ENCODE measurements at regions not wholly inside any gene's neighbourhood (a gene's known extent, or its start where the extent isn't known, plus 50 kb on each side); places are given as distances from the start of the nearest gene placed in this dataset.

DNA sequence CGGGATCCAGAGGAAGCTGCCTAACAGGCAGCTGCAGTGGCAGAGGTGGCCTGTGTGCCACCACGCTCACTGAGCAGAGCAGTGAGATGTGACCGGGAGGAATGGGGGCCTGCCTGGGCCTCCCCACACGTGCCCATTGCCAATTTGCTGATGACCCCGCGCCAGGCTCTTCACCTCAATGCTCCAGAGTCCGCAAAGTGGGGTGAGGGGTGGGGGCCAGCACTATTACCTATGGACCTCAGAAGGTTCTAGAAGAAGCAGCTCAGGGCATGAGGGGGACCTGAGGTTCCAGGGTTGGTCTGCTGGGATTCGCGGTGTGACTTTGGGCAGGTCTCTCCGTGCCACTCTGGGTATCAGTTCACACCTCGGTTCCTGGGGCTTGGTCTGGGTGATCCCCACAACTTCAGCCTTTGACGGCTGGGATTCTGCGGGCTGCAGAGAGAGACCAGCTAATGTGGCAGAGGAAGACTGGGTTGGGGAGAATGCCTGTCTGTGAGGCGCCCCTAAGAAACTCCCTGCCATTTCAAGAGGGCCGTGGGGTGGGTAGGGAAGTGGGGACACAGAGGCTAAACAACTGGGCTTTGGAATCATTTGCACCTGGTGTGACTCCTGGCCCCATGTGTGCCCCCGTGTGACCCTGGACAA is 231.0 kb upstream of the MVB12B start:
- no peak for DNase-seq

DNA sequence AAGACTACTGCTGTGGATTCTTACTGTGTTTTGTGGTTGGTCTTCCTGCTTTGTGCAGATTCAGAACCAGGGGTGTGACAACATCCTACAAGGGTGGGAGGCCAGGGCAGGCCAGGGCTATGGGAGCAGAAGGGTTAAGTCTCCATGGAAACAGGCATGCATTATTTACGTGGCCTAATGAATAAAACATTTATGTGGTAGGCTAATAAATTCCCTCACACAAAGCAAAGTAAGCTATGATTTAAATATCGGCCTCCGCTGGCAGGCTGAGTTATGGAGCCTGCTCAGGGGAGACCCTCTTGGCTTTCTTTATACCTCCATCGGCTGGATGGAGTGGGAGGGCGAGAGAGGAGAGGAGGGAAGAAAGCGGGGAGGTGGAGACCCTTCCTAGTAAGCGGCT is 230.3 kb upstream of the MVB12B start:
- DNase-seq, result no peak

DNA sequence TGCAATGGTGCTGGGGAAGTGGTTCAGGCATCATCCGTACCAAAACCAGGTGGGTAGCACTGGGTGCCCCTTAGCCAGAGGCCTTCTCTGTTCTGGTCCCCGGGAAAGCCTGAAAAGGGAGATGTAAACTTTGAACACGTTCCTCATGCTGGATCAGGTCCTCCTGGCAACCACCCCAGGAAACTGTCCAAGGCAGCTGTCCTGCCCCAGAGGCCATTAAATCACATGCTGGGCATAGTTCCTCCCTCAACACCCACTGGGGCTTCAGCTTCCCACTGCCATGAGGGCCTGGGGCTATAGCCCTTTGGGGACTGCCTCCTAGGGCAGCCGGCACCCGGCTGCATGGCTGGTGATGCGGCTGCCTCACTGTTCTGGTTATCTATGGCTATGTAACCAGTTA is 228.9 kb upstream of the MVB12B start:
- DNase-seq, result no peak

DNA sequence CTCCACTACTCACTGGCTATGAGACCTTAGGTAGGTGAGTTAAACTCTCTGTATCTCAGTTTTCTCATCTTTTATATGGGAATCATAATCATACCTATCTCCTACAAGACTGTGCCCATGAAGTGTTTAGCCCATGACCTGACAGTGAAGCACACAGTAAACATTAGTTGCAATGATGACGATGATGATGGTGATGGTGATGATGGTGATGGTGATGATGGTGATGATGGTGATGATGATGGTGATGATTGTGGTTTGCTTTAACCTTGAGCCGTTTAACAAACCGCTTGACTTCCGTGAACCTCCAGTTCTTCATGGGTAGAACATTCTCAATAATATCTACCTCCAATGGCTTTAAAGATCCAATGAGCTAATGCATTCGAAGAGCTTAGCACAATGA is 220.2 kb upstream of the MVB12B start:
- no peak for DNase-seq

DNA sequence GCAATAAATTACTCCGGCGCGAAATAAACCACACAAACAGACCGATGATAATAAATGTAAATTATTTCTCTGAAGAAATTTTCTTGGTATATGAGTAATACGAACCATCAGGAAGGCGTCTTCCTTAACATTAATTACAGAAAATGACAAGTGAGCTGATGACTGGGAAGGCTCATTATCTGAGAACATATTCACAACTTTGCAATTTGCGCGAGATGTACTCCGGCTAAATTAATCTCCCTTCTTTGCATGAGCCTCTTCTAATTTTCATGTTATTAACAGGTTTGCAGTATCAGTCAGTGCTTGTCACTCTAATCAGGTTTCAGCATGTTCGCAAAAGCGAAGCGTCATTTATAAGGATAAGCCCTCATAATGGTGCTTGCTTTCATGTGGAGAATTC is 218.9 kb upstream of the MVB12B start:
- DNase-seq, result no peak

DNA sequence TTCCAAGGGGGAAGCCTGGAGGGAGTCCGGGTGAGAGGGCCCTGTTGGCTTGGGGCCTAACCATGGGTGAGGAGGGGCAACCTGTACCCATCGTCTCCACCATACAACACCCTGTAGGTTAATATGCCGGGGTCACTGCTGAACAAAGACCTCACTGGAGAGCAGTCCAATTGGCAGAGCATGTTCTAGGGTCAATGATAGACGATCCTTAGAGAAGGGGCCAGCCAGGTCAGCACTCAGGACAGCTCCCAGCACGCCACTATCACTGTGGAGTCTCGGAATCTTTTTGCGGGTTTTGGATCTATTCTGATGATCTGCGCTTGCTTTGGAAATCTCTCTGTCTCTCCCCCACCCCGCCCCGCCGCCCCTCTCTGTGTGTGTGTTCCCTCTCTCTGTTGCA is 218.4 kb upstream of the MVB12B start:
- DNase-seq, result no peak

DNA sequence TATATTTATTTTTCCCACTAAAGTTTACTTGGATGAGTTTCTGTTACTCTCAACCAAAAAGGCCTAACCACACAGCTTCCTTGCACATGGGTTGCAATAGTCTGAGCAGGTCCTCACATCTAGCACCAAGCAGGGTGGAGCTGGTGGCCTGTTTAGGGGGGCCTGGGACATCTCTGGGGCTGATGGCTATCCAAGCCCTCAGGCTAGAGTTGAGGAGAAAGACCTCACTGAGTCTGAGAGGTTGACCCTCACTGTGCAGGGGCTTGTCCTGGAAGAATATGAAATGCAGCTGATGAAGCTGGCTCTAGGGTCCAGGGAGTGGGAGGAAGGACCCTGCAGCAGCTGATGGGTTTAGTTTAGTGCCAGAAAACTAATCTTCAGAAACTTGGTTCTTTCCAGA is 217.1 kb upstream of the MVB12B start:
- DNase-seq, result no peak

DNA sequence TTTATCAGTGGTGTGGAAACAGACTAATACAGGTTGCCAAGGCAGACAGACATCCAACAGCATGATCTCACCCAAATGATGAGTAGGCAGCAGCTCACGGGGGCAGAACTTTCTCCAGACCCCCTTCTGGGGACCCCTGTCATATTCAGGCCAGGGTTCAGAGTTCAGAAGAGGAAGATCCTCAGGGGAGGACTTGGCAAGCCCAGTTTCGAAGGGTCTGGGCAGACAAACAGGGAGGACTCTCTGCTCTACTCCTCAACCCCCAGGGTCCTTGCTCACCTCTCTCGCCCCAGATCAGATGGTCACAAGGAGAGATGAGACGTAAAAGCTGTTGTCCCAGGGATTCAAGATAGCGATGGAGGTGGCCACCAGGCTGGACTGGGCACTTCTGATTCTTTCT is 215.1 kb upstream of the MVB12B start:
- no peak for DNase-seq

DNA sequence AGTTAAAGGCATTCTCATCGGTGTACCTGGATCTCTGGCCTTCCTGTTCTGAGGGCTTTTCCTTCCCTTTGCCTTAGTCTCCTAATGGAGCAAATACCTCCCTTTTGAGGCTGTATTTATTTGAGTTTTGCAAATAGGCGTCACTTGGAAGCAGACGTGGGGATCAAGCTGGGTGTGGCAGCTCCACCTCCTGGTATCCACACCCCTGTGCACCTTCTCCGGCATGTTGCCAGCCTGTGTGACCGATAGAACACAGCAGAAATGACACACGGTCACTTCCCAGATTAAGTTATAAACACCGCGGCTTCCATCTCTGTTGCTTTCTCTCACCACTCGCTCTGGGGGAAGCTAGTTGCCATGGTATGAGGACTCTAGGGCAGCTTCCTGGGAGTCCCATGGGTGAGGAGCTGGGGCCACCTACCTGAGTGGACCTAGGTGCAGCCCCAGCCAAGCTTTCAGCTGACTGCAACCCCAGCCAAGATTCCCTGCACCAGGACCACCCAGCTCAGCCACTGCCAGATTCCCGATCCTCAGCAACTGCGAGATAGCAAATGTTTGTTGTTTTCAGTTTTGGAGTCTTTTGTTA is 214.4 kb upstream of the MVB12B start:
- no peak for DNase-seq

DNA sequence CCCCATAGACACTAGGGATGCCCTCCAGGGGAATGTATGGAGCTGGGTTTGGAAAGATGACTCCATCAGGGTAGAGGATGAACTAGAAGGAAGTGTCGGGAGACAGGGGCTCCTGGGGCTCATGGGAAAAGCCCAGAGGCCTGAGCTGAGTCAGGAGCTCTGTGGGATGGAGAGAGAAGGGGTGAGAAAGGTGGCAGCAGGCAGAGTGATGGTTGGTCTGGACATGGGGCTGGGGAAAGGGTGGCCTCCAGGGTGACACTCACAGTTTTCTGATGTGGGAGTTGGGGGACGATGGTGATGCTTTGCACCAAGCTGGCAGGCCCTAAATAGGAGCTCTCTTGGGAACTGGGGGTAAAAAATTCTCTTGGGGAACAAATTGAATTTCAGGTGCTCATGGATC is 213.5 kb upstream of the MVB12B start:
- no peak for DNase-seq

DNA sequence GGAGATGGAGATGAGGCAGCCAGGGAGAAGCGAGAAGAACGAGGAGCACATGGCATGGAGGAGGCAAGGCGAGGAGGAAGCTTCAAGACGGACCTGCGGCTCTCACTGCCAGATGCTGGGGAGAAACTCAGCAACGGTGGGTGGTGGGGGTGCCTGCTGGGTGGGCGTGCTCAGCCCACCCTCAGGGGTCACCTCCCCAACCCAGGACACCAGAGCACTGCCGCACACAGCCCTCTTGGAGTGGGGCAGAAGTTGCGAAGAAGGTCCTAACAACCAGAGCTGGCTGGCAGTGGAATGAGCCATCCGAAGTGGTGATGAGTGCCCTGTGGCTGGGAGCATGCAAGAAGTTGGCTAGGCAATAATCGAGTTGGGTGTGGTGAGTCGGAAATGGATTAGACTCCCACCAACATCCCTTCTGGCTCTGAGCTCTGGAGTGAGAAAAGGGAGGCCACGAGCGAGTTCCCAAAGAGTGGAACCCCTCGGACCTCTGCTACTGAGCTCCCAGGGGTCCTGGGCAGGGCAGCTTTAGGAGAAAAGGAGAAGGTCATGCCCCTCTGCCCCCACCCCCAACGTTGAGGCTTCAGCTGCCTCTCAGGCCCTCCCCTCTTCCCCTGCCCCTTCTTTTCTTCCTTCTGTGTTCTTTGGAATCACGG is 212.7 kb upstream of the MVB12B start:
- DNase-seq, result no peak

DNA sequence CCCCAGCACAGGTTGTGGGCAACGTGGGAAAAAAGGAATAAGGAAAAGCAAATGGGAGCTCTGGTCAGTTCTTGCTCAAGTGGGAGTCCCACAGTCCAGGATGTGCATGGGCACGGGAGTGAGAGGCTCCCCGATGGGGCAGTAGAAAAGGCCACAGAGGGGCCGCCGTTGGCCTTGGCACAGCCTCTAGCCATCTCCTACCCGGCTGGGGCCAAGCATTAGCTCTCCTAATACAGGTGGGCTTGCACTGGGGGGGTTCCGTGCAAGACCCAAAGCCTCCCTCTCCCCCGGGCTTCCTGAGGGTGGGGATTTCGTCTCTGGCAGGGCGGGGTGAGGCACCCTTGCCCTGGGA is 212.2 kb upstream of the MVB12B start:
- no peak for DNase-seq

DNA sequence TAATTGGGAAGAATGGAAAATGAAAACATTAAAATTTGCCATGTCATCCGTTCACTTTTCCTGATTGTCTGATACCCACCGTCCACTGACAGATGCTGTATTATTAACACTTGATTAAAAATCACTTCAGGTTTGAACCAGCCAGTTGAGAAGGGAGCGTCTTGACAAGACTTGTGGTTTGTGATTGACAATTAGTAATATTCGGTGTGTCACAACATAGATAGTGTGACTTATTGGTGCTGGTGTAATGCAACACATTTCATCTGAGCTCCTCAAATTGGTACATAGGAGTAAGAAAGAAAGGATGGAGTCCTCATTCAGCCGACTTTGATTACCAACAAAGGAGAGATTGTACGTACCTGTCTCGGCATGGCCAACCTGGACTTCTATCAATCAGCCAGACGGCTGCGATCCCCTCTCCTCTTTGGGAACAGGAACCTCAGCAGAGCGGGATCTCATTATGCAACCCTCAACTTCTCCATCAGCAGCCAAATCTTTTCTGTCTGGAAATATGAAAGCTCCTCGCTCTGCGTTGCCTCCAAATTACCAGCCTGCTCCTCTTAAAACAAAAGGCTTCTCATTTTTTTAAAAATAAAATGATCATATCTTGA is 211.7 kb upstream of the MVB12B start:
- DNase-seq, result no peak

DNA sequence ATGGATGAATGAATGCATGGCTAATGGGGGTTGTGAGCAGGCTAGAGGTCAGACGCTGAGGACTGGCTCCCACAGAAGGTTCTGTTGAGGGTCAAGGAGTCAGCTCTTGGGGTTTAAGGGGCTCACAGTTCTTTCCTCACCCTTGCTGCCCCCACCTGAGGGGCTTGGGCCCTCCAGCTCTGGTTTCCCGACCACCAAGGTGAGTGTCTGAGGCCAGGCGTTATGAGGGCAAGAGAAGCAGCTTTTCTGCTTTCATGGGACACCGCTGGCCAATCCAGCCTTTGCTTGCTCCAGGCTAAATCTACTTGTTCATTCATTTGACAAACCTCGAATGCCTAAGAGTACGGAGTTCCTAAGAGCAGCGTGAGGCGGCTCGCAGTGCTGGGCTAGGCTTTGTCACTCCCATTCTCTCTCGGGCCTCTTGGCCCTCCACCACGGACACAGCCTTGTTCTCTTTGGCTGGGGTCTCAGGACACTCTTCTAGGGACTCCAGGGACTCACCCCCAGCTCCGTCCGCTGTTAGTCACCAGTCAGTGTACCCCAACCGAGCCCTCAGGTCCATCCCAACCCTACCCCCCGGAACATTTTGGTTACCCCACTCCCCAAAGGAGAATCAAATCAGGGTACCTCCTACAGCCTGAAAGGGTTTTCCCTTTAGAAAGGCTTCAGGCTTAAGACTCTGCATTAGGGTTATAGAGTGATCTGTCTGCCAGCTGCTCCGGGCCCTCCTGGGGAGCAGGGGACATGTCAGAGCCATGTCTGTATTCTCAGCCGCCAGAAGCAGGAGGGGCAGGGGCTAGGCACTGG is 210.1 kb upstream of the MVB12B start:
- DNase-seq, result no peak

DNA sequence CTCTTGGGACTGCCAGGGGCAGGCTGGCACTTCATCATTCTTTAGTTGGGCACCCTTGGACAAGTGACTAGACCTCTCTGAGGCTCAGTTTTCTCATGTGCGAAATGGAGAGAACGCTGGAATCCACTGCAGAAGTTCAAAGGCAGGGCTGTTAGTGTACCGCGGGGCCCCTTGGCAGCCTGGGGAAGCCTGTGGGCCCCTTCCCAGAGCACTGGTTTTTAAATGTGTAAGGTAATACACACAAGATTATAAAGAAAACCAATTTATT is 209.5 kb upstream of the MVB12B start:
- DNase-seq, result no peak

DNA sequence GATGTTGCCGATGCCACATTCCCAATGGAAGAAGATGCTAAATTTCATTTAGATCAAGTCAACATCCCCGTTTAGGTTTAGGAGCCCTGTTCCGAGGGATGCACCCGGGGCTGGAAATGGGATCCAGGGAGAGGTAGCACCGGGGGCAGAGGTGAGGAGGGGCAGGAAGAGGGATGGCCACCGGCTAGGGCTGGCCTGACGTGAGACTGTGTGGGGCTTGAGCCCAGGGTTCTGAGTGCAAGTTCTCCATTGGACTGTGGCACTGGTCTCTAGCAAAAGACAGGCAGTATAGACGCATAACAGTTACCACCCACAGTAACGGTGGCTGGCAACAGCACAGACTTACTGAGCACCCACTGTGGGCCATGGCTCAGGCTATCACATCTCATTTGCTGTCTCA is 209.0 kb upstream of the MVB12B start:
- no peak for DNase-seq

DNA sequence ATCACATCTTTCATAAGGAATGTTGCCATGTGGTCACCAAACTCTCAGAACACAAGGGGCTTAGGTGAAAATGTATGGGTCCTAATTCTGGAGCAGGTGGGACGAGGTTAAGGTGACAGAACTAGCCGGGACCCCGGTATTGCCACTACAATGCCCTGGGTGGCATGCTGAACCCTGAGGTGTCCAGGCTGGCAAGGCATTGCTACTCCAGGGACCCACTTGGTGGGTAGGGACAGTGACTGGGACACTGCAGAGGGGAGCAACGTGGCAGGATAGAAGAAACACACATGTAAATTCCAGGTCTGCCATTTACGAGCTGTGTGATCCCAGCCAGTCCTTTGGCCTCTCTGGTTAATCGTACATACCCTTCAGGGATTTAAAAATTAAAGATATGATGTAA is 206.9 kb upstream of the MVB12B start:
- no peak for DNase-seq

DNA sequence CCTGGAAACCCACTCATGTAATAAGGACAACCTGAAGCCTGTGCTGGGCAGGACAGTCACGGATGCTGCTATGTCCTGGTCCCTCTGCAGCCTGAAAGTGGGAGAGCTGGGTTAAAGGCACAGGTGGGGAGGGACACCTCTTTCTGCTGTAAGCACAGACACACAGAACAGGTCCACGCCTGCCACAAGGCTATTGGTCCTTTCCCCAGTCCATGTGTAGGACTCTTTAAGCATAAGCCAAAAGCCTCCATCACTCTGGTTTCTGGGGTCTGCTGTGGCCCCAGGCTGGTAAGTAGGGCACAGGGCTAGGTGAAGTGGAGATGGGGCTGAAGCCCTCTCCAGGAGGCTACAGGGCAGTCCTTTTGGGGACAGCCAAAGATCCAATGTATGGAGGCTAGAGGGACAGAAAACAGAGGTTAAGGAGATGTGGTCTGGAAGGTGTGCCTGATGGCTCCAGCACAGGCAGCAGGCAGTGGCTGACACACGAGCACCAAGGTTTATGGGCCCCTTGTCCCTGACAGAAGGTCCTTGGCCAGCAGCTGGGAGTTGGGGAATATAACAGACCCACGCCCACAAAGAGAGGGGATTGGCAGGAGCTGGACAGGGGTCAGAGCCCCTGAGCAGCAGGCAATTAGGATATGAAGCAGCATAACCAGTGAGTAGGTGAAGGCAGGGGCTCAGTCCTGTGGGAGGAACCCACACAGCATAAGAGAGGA is 203.6 kb upstream of the MVB12B start:
- DNase-seq, result no peak

DNA sequence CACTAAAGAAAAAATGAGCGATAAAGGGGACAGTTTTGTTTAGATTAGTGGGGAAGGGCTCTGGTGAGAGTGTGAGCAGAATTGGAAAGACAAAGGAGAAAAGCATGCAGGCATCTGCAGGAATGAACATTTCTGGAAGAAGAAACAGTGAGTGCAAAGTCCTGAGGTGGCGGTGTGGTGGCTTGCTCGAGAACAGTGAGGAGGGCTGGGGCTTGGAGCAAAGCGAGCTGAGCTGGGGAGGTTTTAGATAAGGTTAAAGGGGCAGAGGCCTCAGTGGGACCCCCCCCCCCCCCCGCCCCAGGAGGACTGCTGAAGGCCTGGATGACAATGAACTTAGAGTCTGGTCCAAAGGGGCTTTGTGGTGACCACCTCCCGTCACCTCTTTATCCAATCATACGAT is 202.7 kb upstream of the MVB12B start:
- no peak for DNase-seq

DNA sequence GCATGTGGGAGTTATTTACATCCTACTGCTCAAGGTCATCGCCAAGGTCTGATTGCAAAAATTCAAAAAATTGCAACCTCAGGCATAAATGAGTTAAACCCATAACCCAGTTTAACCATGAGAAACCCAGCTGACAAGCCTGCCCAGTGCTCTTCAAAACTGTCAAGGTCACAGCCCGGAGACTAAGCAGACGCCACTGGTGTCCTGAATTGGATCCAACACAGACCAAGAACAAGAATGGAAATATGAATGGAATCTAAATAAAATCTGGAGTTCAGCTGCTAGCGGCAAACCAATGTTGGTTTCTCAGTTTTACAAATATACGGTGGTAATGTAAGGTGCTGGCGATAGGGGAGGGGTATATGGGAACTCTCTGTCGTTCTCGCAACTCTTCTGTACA is 201.5 kb upstream of the MVB12B start:
- DNase-seq, result no peak

DNA sequence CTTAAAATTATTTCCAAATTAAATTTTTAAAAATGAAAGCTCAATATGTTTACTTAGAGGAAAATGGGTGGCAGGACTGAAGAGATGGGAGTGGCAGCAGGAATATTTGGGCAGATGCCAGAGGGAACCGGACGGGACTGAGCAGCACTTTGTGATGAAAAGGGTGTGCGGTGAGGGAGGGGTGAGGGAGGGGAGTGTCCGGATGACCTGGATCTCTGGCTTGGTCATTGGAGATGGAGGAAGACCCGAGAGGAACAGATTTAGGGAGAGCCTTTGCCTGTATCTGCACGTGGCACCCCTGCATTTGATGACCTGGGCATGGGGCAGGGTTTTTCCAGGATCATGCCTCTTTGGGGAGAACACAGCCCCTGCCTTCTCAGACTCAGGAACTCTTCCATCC is 201.1 kb upstream of the MVB12B start:
- no peak for DNase-seq

DNA sequence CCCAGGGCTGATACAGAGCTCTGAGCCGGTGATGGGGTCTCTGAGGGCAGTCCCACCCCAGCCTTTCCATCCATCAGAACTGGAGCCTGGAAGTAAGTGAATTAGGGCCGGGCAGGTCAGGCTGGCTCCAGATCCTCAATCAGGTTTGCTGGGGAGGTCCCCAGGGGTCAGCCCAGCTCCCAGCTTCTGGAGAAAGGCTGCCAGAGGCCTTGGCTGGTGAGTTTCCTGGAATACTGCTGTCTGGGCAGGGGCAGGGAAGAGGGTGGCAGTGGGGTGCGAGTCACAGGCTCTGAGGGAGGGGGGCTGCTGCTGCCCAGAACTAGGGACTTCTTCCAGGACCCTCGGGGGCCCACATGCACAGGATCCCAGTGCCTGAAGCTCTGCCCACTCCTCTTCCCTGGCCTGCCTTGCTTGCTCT is 200.6 kb upstream of the MVB12B start:
- no peak for DNase-seq

DNA sequence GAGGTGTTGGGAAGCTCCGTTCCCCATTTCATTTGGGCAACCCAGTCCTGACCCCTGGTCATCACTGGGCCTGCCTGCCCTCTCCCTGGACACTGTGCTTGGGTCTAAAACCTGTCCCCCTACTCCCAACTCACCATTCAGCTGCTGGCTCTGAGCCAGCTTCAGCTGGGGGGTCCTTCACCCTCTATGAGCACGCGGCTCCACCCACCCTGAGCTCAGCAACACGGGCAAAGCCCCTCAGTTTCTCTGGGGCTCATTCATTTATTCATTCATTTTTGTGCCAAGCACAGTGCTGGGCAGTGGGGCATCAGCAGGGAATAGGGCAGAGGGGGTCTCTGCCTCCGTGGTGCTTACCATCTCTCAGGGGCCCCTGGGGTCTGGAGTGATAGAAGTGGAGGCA is 199.8 kb upstream of the MVB12B start:
- no peak for DNase-seq

Measured in midbrain (tissue), 1 donor.